ENCODE measurements at regions not wholly inside any gene's neighbourhood (a gene's known extent, or its start where the extent isn't known, plus 50 kb on each side); places are given as distances from the start of the nearest gene placed in this dataset.

DNA sequence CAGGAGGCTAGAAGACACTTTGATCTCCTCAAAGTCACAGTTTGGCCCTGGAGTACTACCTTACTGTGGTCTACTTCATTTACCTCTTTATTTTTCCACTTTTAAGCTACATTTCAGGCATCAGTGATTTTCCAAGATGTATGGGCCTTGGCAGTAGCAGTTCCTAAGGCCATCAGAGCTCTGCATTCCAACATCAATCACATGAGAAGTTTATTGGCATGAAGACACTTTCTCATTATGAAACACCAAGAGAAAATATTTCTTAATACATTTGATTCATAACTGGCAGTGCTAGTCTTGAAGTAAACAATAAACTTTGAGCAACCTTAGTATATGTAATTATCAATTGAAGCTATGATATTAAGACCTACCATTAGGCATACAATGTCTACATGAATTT, 178.1 kb downstream of the IL15 start:
- peaks cover 9% of the 10 kb centered on the region for H3K4me1 ChIP-seq (ENCODE audit: insufficient read depth, low read length)
- no peak overlapping the region for H3K4me3 ChIP-seq (ENCODE audit: low read length)
- no peaks in the 10 kb centered on the region for H3K9me3 ChIP-seq (ENCODE audit: low read length)
- no peaks in the 10 kb centered on the region for H3K27me3 ChIP-seq (ENCODE audit: insufficient read depth, low read length)
- H3K36me3 ChIP-seq (ENCODE audit: insufficient read depth, low read length): no peaks in the 10 kb centered on the region
- H2AFZ ChIP-seq (ENCODE audit: low read depth, low read length): no peak overlapping the region

GRCh38 chr4:141815646-141816045, 179.3 kb downstream of the IL15 start:
- H3K4me3 ChIP-seq (ENCODE audit: low read length): no peak overlapping the region
- H2AFZ ChIP-seq (ENCODE audit: low read depth, low read length): no peak overlapping the region
- no peaks in the 10 kb centered on the region for H3K9me3 ChIP-seq (ENCODE audit: low read length)
- H3K36me3 ChIP-seq (ENCODE audit: insufficient read depth, low read length): no peaks in the 10 kb centered on the region
- H3K27me3 ChIP-seq (ENCODE audit: insufficient read depth, low read length): no peaks in the 10 kb centered on the region
- H3K4me1 ChIP-seq (ENCODE audit: insufficient read depth, low read length): peaks cover under 1% of the 10 kb centered on the region

GRCh38 chr4:141826260-141826659, 189.9 kb downstream of the IL15 start:
- Histone ChIP-seq H3K36me3 (ENCODE audit: insufficient read depth, low read length) (no peaks in the 10 kb centered on the region), H2AFZ (ENCODE audit: low read depth, low read length) (no peak overlapping the region), H3K4me1 (ENCODE audit: insufficient read depth, low read length) (no peaks in the 10 kb centered on the region), H3K27me3 (ENCODE audit: insufficient read depth, low read length) (no peaks in the 10 kb centered on the region), H3K4me3 (ENCODE audit: low read length) (no peak overlapping the region), H3K9me3 (ENCODE audit: low read length) (no peaks in the 10 kb centered on the region)

DNA sequence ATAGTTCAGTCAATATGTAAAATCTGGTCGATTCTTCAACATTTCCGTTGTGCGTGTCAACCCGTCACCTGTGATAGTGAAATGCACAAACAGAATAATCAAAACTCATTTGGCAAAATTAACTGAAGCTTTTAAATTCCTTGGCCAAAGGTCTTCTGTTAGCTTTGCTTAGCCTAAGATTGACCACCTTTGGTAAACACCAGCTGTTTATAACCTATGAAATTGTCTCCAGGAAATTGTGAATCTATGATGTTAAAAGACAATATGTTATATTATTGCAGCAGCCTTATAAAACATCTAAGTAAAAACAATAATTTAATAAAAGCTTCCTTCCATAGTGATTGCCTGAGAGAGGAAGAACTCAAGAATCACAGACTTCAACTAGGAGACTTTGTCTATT, 196.8 kb downstream of the IL15 start:
- Histone ChIP-seq H3K4me3 (ENCODE audit: low read length) (no peak overlapping the region), H3K4me1 (ENCODE audit: insufficient read depth, low read length) (no peaks in the 10 kb centered on the region), H2AFZ (ENCODE audit: low read depth, low read length) (no peak overlapping the region), H3K27me3 (ENCODE audit: insufficient read depth, low read length) (no peaks in the 10 kb centered on the region), H3K36me3 (ENCODE audit: insufficient read depth, low read length) (no peaks in the 10 kb centered on the region), H3K9me3 (ENCODE audit: low read length) (no peaks in the 10 kb centered on the region)

DNA sequence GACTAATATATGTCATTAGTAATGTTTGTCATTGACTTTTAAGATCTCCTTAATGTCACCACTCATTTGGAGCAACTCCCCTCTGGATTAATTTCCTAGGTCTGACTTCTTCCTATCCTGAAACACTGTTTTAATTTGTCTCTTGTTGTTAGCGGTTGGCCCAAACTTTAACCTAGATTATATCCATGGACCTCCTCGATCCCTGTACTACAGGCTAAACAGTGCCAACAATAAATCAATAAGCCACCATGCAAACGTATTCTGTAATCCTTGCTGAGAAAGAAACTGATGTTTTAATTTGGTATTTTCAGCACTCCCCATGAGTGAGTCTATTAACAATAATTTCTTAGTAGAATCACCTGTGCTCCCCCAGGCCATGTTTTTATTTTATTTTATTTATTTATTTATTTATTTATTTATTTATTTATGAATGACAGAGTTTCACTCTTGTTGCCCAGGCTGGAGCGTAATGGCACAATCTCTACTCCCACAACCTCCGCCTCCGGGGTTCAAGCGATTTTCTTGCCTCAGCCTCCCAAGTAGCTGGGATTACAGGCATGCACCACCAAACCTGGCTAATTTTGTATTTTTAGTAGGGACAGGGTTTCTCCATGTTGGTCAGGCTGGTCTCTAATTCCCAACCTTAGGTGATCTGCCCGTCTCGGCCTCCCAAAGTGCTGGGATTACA, 204.1 kb downstream of the IL15 start:
- Histone ChIP-seq H3K9me3 (ENCODE audit: low read length) (no peaks in the 10 kb centered on the region), H3K4me1 (ENCODE audit: insufficient read depth, low read length) (no peaks in the 10 kb centered on the region), H2AFZ (ENCODE audit: low read depth, low read length) (no peak overlapping the region), H3K4me3 (ENCODE audit: low read length) (no peak overlapping the region), H3K27me3 (ENCODE audit: insufficient read depth, low read length) (no peaks in the 10 kb centered on the region), H3K36me3 (ENCODE audit: insufficient read depth, low read length) (no peaks in the 10 kb centered on the region)

- Histone ChIP-seq H3K4me1 (ENCODE audit: insufficient read depth, low read length) (no peaks in the 10 kb centered on the region), H3K27me3 (ENCODE audit: insufficient read depth, low read length) (no peaks in the 10 kb centered on the region), H3K9me3 (ENCODE audit: low read length) (no peaks in the 10 kb centered on the region), H3K4me3 (ENCODE audit: low read length) (no peak overlapping the region), H2AFZ (ENCODE audit: low read depth, low read length) (no peak overlapping the region), H3K36me3 (ENCODE audit: insufficient read depth, low read length) (no peaks in the 10 kb centered on the region)
Measured at GRCh38 chr4:141843136-141843535, 206.8 kb downstream of the IL15 start.

DNA sequence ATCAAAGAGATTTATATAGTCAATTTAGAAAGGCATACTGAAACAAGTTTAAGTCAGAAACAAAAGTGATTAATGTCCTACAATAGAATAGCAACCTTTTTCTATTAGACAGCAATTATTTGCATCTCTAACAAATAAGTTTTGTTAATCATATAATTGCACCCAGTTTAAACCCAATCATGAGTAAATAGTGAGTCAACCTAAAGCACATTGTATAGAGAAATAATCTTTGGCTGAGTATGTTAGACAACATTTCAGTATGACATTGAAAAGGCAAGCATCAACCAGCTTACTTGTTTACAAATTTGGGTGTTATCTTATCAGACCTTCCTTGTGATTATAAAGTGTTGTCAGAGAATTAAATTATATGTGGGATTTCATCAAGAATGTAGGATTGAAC, 209.5 kb downstream of the IL15 start:
- no peak overlapping the region for H3K4me3 ChIP-seq (ENCODE audit: low read length)
- H3K4me1 ChIP-seq (ENCODE audit: insufficient read depth, low read length): no peaks in the 10 kb centered on the region
- H3K36me3 ChIP-seq (ENCODE audit: insufficient read depth, low read length): no peaks in the 10 kb centered on the region
- no peaks in the 10 kb centered on the region for H3K27me3 ChIP-seq (ENCODE audit: insufficient read depth, low read length)
- no peaks in the 10 kb centered on the region for H3K9me3 ChIP-seq (ENCODE audit: low read length)
- no peak overlapping the region for H2AFZ ChIP-seq (ENCODE audit: low read depth, low read length)

- Histone ChIP-seq H3K27me3 (ENCODE audit: insufficient read depth, low read length) (no peaks in the 10 kb centered on the region), H3K36me3 (ENCODE audit: insufficient read depth, low read length) (no peaks in the 10 kb centered on the region), H2AFZ (ENCODE audit: low read depth, low read length) (no peak overlapping the region), H3K9me3 (ENCODE audit: low read length) (no peaks in the 10 kb centered on the region), H3K4me3 (ENCODE audit: low read length) (no peak overlapping the region), H3K4me1 (ENCODE audit: insufficient read depth, low read length) (no peaks in the 10 kb centered on the region)
Measured at GRCh38 chr4:141849367-141849766, 213.0 kb downstream of the IL15 start.

GRCh38 chr4:141849778-141850177, 213.4 kb downstream of the IL15 start:
- H3K4me1 ChIP-seq (ENCODE audit: insufficient read depth, low read length): no peaks in the 10 kb centered on the region
- H3K36me3 ChIP-seq (ENCODE audit: insufficient read depth, low read length): no peaks in the 10 kb centered on the region
- H3K27me3 ChIP-seq (ENCODE audit: insufficient read depth, low read length): no peaks in the 10 kb centered on the region

GRCh38 chr4:141851246-141851891, 215.0 kb downstream of the IL15 start:
- Histone ChIP-seq H3K9me3 (ENCODE audit: low read length) (no peaks in the 10 kb centered on the region), H2AFZ (ENCODE audit: low read depth, low read length) (no peak overlapping the region), H3K4me3 (ENCODE audit: low read length) (no peak overlapping the region), H3K27me3 (ENCODE audit: insufficient read depth, low read length) (no peaks in the 10 kb centered on the region), H3K4me1 (ENCODE audit: insufficient read depth, low read length) (no peaks in the 10 kb centered on the region), H3K36me3 (ENCODE audit: insufficient read depth, low read length) (no peaks in the 10 kb centered on the region)

More at GRCh38 chr4:141849778-141850177, 213.4 kb downstream of the IL15 start:
- Histone ChIP-seq H3K4me3 (ENCODE audit: low read length) (no peak overlapping the region), H2AFZ (ENCODE audit: low read depth, low read length) (no peak overlapping the region), H3K9me3 (ENCODE audit: low read length) (no peaks in the 10 kb centered on the region)

- Histone ChIP-seq H3K4me1 (ENCODE audit: insufficient read depth, low read length) (peaks cover 2% of the 10 kb centered on the region), H2AFZ (ENCODE audit: low read depth, low read length) (no peak overlapping the region), H3K27me3 (ENCODE audit: insufficient read depth, low read length) (no peaks in the 10 kb centered on the region), H3K36me3 (ENCODE audit: insufficient read depth, low read length) (no peaks in the 10 kb centered on the region), H3K4me3 (ENCODE audit: low read length) (no peak overlapping the region), H3K9me3 (ENCODE audit: low read length) (no peaks in the 10 kb centered on the region)
Measured at GRCh38 chr4:141853091-141853764, 216.8 kb downstream of the IL15 start.

DNA sequence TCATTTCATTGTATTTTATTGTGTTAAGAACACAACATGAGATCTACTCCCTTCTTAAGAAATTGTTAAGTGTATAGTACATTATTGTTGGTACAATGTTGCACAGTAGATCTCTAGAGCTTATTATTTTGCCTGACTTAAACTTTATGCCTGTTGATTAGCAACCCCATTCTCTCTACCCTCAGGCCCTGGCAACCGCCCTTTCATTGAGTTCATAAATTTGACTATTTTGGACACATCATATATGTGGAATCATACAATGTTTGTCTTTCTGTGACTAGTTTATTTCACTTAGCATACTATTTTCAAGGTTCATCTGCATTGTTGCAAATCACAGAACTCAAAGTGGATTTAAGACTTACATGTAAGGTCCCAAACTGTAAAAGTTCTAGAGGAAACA, 222.1 kb downstream of the IL15 start:
- Histone ChIP-seq H3K4me3 (ENCODE audit: low read length) (no peak overlapping the region), H3K36me3 (ENCODE audit: insufficient read depth, low read length) (no peaks in the 10 kb centered on the region), H3K27me3 (ENCODE audit: insufficient read depth, low read length) (no peaks in the 10 kb centered on the region), H2AFZ (ENCODE audit: low read depth, low read length) (no peak overlapping the region), H3K9me3 (ENCODE audit: low read length) (no peaks in the 10 kb centered on the region), H3K4me1 (ENCODE audit: insufficient read depth, low read length) (peaks cover 2% of the 10 kb centered on the region)

DNA sequence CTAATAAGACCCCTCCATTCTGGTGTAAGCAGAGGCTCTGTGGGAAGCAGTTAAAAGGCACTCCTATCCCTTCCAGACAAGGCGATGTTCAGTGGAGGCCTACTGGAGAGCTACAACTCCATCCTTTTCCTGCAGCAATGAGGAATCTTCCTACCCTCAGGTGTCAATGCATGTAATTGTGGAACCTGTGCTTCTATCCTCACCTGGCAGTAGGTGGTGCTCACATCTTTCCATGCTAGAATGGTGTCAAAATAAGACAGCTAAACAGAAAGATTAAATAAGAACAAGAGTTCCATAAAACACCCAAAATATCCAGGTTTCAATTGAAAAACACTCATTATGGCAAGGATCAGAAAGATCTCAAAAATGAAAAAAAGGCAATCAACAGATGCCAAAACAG, 224.6 kb downstream of the IL15 start:
- Histone ChIP-seq H3K4me3 (ENCODE audit: low read length) (no peak overlapping the region), H3K4me1 (ENCODE audit: insufficient read depth, low read length) (peaks cover 4% of the 10 kb centered on the region), H3K36me3 (ENCODE audit: insufficient read depth, low read length) (no peaks in the 10 kb centered on the region), H3K27me3 (ENCODE audit: insufficient read depth, low read length) (no peaks in the 10 kb centered on the region), H2AFZ (ENCODE audit: low read depth, low read length) (no peak overlapping the region), H3K9me3 (ENCODE audit: low read length) (no peaks in the 10 kb centered on the region)
